HepG2 (cell line): ENCODE measurements at regions not wholly inside any gene's neighbourhood (a gene's known extent, or its start where the extent isn't known, plus 50 kb on each side); places are given as distances from the start of the nearest gene placed in this dataset.

Experiments
- ATAC-seq: fragments of 200-7000 bp; cut with Tn5 transposase; 3 replicates; pipeline ENCODE4 v1.9.1; 2020; ENCODE audit warnings: mild to moderate bottlenecking, moderate library complexity
- BruUV-seq: library from RNA; stranded (reverse); fragments of 400-500 nt; replicated peaks from 2 replicates; lab custom pipeline; 2021; lab: Mats Ljungman, UMichigan
- CTCF ChIA-PET: fragments of 300-600 bp; formaldehyde crosslinking; extraction: SDS; loops from one replicate; lab custom pipeline; 2021; ENCODE audit warnings: low total read pairs, inconsistent platforms, low intra/inter-chr PET ratio; lab: Yijun Ruan, JAX
- POLR2A ChIA-PET: fragments of 350-600 bp; sonication (Branson Sonifier 250); formaldehyde crosslinking; loops from one replicate; lab custom pipeline; 2020; ENCODE audit warnings: antibody characterized with exemption, inconsistent platforms; lab: Yijun Ruan, JAX
- DNase-seq: peaks from one replicate; pipeline ENCODE4 v3.0.0-alpha.2; 2015; ENCODE audit warnings: low spot score
- FAIRE-seq: peaks from 3 replicates; lab custom pipeline; 2011; peaks lifted over from hg19 to GRCh38; lab: Jason Lieb, UNC
- H2AFZ ChIP-seq: one replicate; pipeline ENCODE4 v1.6.1; 2011; ENCODE audit warnings: low read length, inconsistent platforms
- H3K27ac ChIP-seq: fragments of 300-600 bp; 3 replicates; pipeline ENCODE4 v1.8.0; 2011; ENCODE audit warnings: mixed run types, mild to moderate bottlenecking, mixed read lengths, low read length, inconsistent platforms; ENCODE audit not compliant: insufficient read depth; ENCODE audit errors: extremely low read length
- H3K27me3 ChIP-seq, 2 experiments: fragments of 200-600 bp in 1 of 2; 2 replicates in 1 of 2; 3 replicates in 1 of 2; pipeline versions ENCODE4 v1.6.0 to v1.8.0; 2011; ENCODE audit warnings: low read length in 2 of 2, mild to moderate bottlenecking in 2 of 2, moderate library complexity in 2 of 2, inconsistent platforms in 1 of 2; ENCODE audit not compliant: insufficient read depth in 2 of 2, control insufficient read depth in 1 of 2
- H3K36me3 ChIP-seq, 2 experiments: fragments of 200-600 bp in 1 of 2; replicated peaks in 1 of 2; 2 replicates in 1 of 2; 3 replicates in 1 of 2; pipeline versions ENCODE4 v1.5.1 to v1.8.0; 2011; ENCODE audit warnings: low read length in 2 of 2, inconsistent platforms in 1 of 2; ENCODE audit not compliant: insufficient read depth in 2 of 2, control insufficient read depth in 1 of 2
- H3K4me1 ChIP-seq: 2 replicates; pipeline ENCODE4 v1.5.1; 2012; ENCODE audit warnings: low read length, inconsistent platforms; ENCODE audit not compliant: insufficient read depth
- H3K4me2 ChIP-seq: 2 replicates; pipeline ENCODE4 v1.6.0; 2011; ENCODE audit warnings: low read depth, low read length, inconsistent platforms
- H3K4me3 ChIP-seq, 3 experiments: fragments of 200-600 bp in 1 of 3; sonication (generic), shearing (Covaris generic) in 1 of 3; replicated peaks in 1 of 3; 2 replicates each; pipeline ENCODE4 v1.5.1; 2011 to 2016; ENCODE audit warnings: low read length in 3 of 3, inconsistent platforms in 2 of 3, low read depth in 2 of 3, mild to moderate bottlenecking in 2 of 3, control low read depth in 1 of 3, mixed read lengths in 1 of 3; ENCODE audit not compliant: insufficient read depth in 1 of 3
- H3K79me2 ChIP-seq: one replicate; pipeline ENCODE4 v1.6.1; 2011; ENCODE audit warnings: low read length, inconsistent platforms; ENCODE audit not compliant: insufficient read depth
- H3K9ac ChIP-seq: 2 replicates; pipeline ENCODE4 v1.6.0; 2011; ENCODE audit warnings: mild to moderate bottlenecking, low read depth, low read length, inconsistent platforms; ENCODE audit not compliant: insufficient read depth
- H3K9me3 ChIP-seq: 2 replicates; pipeline ENCODE4 v1.5.1; 2012; ENCODE audit warnings: mild to moderate bottlenecking, low read length
- H4K20me1 ChIP-seq: 2 replicates; pipeline ENCODE4 v1.6.0; 2011; ENCODE audit warnings: inconsistent platforms, mild to moderate bottlenecking, low read length, moderate library complexity; ENCODE audit not compliant: insufficient read depth
- CSRNP1 ChIP-seq: sonication (generic); formaldehyde crosslinking; IDR thresholded peaks from 2 replicates; pipeline ENCODE4 v1.8.1; 2023; ENCODE audit warnings: mild to moderate bottlenecking, missing genetic modification reagents
- KLF13 ChIP-seq: sonication (generic); formaldehyde crosslinking; IDR thresholded peaks from 2 replicates; pipeline ENCODE4 v1.4.0; 2020; ENCODE audit warnings: mild to moderate bottlenecking, missing genetic modification reagents
- MED8 ChIP-seq: sonication (generic); formaldehyde crosslinking; IDR thresholded peaks from 2 replicates; pipeline ENCODE4 v1.8.1; 2023; ENCODE audit warnings: mild to moderate bottlenecking, missing genetic modification reagents; ENCODE audit not compliant: insufficient replicate concordance
- NCOA5 ChIP-seq: sonication (generic); formaldehyde crosslinking; IDR thresholded peaks from 2 replicates; pipeline ENCODE4 v1.4.0; 2020; ENCODE audit warnings: missing genetic modification reagents
- SIN3B ChIP-seq: fragments of 150-350 bp; IDR thresholded peaks from 2 replicates; pipeline ENCODE4 v1.6.1; 2014; ENCODE audit warnings: low read length
- SRSF9 ChIP-seq: fragments of 200-400 bp; formaldehyde crosslinking; IDR thresholded peaks from 2 replicates; pipeline ENCODE4 v1.6.1; 2018; ENCODE audit warnings: borderline replicate concordance, mild to moderate bottlenecking, low read depth, low read length; ENCODE audit not compliant: insufficient read depth, poor library complexity, severe bottlenecking
- TAF1 ChIP-seq: sonication (generic); formaldehyde crosslinking; IDR thresholded peaks from 2 replicates; pipeline ENCODE4 v1.4.0; 2020; ENCODE audit warnings: missing genetic modification reagents
- ZFP1 ChIP-seq: IDR thresholded peaks from 2 replicates; pipeline ENCODE4 v1.6.1; 2016
- ZMAT3 ChIP-seq: sonication (generic); formaldehyde crosslinking; conservative IDR thresholded peaks from 2 replicates; pipeline ENCODE4 v1.7.0; 2021; ENCODE audit warnings: missing genetic modification reagents
- ZNF180 ChIP-seq: sonication (generic); formaldehyde crosslinking; IDR thresholded peaks from 2 replicates; pipeline ENCODE4 v1.4.0; 2020; ENCODE audit warnings: low read depth, missing genetic modification reagents, borderline replicate concordance
- ZNF235 ChIP-seq: sonication (generic); formaldehyde crosslinking; IDR thresholded peaks from 2 replicates; pipeline ENCODE4 v1.8.1; 2023; ENCODE audit warnings: mild to moderate bottlenecking, missing genetic modification reagents, borderline replicate concordance
- ZNF530 ChIP-seq: sonication (generic); formaldehyde crosslinking; IDR thresholded peaks from 2 replicates; pipeline ENCODE4 v1.5.0; 2020; ENCODE audit warnings: low read depth, mild to moderate bottlenecking, missing genetic modification reagents
- ZNF670 ChIP-seq: sonication (generic); formaldehyde crosslinking; IDR thresholded peaks from 2 replicates; pipeline ENCODE4 v1.8.0; 2022; ENCODE audit warnings: mild to moderate bottlenecking, missing genetic modification reagents, borderline replicate concordance
- ZNF841 ChIP-seq: sonication (generic); formaldehyde crosslinking; IDR thresholded peaks from 2 replicates; pipeline ENCODE4 v1.8.1; 2023; ENCODE audit warnings: missing genetic modification reagents, borderline replicate concordance
- ZNF878 ChIP-seq: sonication (generic); formaldehyde crosslinking; IDR thresholded peaks from 2 replicates; pipeline ENCODE4 v1.8.1; 2023; ENCODE audit warnings: mild to moderate bottlenecking, missing genetic modification reagents, moderate library complexity
- whole genome bisulfite sequencing: methylation state at CpG from one replicate; pipeline ENCODE4 v1.1.6; 2017; ENCODE audit warnings: low lambda C conversion rate; 5-methylcytosine and 5-hydroxymethylcytosine counted together
- in situ Hi-C: cut with HindIII; loops from 2 replicates; pipeline ENCODE4 v1.10.0; 2017; ENCODE audit warnings: low pct_unique_long_range_greater_than_20kb; ENCODE audit not compliant: extremely low pct_ligation_motif_present
- intact Hi-C: fragments of 100-400 bp; cut with micrococcal nuclease; formaldehyde crosslinking; loops from one replicate; pipeline ENCODE4 v1.10.0; 2022; ENCODE audit not compliant: unreplicated experiment

GRCh38 chr7:123367031-123367430 is 167.3 kb upstream of the SLC13A1 start:
- intact Hi-C loops = loop anchor here (1.0 to 5.0 kb wide), 2 partner anchors 158 to 295 kb away; no protein-coding TSS in a partner anchor
- FAIRE-seq (no peak), ATAC-seq (no peak), DNase-seq (no peak)
- in situ Hi-C loops = no loop called here
- Histone ChIP-seq H3K36me3 (no peaks in the 10 kb centered on the region), H3K27me3 (no peaks in the 10 kb centered on the region), H4K20me1 (no peaks in the 10 kb centered on the region), H2AFZ (no peak overlapping the region), H3K9ac (no peak overlapping the region), H3K27ac (no peak overlapping the region), H3K4me1 (no peaks in the 10 kb centered on the region), H3K4me2 (no peak overlapping the region), H3K4me3 (no peak overlapping the region), H3K9me3 (no peaks in the 10 kb centered on the region), H3K79me2 (no peaks in the 10 kb centered on the region)
- POLR2A ChIA-PET = no interaction called here
- TF ChIP-seq ZNF530 (CRISPR knock-in tag) (no peak), TAF1 (CRISPR knock-in tag) (no peak), ZNF670 (CRISPR knock-in tag) (no peak), NCOA5 (CRISPR knock-in tag) (no peak), ZFP1 (CRISPR knock-in tag) (no peak), ZNF841 (CRISPR knock-in tag) (no peak), ZMAT3 (CRISPR knock-in tag) (no peak), CSRNP1 (no peak), MED8 (CRISPR knock-in tag) (no peak), ZNF235 (CRISPR knock-in tag) (no peak), SIN3B (no peak), ZNF180 (no peak), ZNF878 (CRISPR knock-in tag) (no peak), KLF13 (no peak), SRSF9 (no peak)
- 0% methylated on average over 4 of the region's 4 CpGs for WGBS
- no TSS peak for BruUV-seq
- CTCF ChIA-PET = interaction anchor here (0.8 kb wide), 1 partner anchor 297 kb away, joined by 3 read pairs; no protein-coding TSS in a partner anchor
